HT1080 (cell line): ENCODE measurements at regions not wholly inside any gene's neighbourhood (a gene's known extent, or its start where the extent isn't known, plus 50 kb on each side); places are given as distances from the start of the nearest gene placed in this dataset.

ENCODE experiments used
- DNase-seq: peaks from one replicate; pipeline ENCODE4 v3.0.0-alpha.2; 2015; ENCODE audit warnings: low read depth

DNA sequence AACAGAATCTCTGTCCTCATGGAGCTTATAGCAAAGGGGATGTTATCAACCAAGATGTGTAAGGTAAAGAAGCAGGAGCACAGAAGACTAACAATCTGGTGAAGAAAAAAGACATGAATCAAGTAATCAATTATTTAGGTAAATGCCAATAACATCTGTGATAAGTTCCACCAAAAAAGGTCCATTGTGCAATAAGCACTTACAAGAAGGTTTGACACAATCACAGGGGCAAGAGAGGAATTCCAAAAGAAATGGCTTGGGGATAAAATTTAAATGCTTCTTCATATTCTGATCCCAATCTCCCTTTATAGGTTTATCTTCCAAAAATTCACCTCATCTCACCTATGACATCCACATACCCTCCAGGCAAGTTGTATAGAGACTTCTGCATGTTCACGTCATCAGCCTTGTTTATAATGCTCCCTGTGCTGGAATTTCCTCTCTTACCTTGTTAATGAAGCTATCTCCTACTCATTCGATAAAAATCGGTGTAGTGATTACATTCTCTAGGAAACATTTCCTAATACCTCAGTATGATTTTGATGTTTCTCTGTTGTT is 53.6 kb upstream of the DPT start:
- no peak for DNase-seq

DNA sequence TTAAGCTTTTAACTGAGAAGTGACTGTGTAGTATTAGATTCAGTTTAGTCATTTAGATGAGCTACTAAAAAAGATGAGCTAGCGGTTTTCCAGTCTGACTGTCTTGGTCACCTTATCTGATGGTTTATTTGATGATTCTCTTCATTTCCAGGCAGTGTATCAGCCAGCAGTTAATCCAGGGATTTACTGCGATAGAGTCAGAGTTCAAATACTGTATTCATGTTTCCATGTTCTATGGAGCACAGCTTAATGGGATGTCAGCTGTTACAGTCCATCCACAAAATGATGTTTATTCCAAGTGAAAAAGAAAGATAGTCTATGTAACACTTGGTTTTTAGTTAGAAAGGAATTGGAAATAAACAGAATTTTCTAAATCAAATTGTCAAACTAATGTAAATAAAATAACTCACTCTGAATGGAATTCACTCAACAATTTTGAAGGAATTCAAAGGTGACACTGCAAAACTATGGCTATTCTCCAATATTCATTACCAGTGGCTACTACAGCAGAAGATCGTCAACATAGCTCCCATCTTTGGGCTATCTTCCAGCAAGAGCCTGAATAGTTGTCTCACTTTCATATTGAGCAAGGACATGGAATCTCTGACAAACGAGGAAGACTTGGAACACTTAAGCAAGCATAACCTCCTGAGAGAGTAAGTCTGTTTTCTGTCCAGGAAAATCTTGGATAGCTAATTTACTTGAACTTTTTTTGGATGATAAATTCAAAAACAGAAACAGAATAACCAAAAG is 54.6 kb upstream of the DPT start:
- no peak for DNase-seq

DNA sequence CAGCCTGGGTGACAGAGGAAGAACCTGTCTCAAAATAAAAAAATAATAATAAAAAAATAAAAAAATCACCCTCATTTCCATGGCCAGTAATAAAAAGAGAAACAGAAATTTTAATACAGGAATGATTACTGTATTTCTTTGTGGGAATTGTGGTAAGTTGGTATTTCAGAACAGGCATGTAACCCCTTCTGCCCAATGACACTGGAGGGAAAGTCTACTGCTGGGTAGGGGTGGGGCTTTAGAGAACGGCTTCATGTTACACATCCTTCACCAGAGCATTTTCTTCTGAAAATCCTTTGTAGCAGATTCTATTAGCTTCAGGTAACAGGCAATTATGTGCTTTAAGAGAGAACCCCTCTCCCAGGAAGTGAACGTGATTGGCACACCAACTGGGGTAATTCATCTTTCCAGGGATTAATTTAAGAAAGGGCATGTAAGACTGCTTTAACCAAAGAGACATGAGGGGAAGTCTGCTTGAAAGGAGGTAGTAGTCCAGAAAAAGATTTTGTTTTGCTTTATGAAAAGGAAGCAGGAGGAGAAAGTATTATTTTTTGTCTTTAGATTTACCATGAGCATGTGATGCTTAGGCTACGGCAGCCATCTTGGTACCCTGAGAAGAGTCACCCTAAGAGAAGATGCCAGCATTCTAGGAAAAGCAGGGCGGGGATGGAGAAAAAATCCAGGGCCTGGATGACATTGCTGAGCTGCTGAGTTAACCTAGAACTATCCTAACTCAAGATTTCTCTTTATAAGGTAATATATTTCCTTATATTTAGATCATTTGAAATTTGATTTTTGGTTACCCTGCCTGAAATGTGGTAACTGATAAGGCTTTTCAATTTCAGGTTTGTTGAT is 57.7 kb upstream of the DPT start:
- DNase-seq, result peak; percentile 17

DNA sequence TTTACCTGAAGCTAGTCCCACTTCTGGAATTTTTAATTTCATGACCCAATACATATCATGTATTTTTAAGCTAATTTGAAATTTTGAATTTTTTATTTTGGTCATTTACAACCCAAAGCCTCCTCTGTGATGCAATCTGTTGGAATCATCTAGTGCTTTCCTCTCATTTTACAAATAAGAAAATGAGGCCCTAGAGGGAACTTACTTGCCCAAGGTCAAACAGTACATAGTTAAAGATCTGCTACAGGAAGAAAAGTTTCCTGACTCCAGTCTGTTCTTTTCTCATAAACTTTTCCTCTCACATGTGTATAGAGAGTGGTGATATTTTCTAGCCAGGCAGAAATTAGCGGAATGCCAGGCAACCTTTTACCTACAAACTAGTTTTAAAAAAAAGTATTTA is 59.3 kb upstream of the DPT start:
- DNase-seq, result no peak

DNA sequence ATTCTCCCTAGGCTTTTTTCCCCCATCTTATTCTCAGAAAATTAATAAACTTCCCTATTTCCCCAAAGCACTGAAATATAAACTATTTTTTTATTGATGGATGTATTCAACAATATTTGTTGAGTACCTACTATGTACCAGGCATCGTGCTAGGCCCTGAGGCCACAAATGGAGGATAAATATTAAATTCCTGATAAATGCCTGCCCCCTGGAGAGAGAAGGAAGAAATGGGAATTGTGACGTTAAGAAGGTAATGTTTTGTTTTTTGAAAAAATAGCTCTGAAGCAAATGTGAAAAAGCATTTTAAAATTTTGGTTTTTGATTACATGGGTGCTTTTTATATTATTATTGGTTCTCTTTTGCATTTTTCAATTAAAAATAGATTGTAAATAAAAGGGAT is 60.5 kb upstream of the DPT start:
- DNase-seq, result no peak

DNA sequence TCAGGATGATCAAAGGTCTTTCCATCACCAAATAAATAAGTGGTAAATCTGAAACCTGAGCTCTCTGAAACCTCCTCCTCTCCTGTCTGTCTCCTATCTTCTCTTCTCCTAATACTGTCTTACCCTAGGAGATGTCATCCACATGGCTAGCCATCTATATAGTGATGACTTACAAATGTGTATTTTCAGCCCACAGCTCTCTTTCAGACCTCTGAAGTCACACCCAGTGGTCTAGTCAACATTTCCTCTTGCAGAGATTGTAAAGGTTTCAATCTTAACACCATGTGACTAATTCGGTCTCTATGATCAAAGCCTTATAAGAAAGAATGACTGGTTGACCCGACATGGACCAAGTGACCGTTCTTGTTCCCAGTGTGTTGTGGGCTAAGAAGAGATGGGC is 63.1 kb upstream of the DPT start:
- no peak for DNase-seq

DNA sequence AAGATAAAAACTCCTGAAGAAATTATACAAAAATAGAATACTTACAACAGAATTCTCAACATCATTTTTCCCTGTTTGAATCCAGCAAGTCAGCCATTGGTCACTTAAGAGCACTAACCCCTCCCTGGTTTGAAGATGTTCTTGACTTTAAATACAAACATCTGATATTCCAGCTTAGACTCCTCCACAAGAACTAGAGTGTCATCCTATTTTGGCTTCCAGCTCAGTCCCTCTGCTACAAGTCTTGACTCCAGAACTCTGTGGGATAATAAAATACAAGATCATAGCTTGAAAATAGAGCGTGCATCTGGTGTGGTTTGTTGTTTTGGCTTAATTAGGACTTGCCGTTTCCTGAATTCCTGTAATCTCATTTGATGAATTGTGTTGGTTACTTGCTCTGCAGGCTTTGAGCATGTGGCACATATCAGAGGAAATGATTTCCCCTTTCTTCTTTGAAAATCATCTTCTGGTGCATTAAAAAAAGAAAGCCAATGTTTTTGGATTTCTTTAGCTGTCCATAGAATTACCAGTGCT is 63.7 kb upstream of the DPT start:
- no peak for DNase-seq

DNA sequence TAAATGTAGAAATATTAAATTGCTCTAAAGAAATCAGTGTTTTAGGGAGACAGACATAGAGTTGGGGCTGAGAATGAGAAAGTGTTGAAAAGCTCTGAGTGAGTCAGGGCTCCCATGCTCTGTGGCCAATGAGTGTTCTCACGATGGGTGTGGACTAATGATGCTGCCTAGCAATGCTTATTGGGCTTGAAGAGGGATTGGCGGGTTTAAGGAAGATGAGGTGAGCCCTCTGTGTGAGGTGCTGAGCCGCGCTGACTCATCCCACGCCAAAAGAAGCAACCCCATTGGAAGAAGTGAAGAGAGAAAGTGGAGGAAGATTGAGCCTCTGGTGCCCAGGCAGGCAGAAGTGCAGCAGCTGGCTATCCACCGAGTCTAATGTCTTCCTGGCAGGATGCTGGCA is 65.1 kb upstream of the DPT start:
- DNase-seq, result peak; percentile 82

DNA sequence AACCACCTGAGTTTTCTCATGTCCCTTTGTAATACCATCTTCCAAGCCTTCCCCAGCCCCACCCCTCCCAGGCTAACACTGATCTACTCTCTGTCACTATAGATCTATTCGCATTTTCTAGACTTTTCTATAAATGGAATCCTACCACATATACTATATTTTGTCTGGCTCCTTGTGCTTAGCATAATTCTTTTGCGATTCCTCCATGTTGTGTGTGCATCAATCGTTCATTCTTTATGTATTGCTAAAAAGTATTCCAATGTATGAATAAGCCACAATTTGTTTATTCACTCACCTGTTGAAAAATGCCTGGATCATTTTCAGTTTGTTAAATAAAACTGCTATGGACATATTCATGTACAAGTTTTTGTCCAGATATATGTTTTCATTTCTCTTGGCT is 66.7 kb upstream of the DPT start:
- DNase-seq, result no peak

DNA sequence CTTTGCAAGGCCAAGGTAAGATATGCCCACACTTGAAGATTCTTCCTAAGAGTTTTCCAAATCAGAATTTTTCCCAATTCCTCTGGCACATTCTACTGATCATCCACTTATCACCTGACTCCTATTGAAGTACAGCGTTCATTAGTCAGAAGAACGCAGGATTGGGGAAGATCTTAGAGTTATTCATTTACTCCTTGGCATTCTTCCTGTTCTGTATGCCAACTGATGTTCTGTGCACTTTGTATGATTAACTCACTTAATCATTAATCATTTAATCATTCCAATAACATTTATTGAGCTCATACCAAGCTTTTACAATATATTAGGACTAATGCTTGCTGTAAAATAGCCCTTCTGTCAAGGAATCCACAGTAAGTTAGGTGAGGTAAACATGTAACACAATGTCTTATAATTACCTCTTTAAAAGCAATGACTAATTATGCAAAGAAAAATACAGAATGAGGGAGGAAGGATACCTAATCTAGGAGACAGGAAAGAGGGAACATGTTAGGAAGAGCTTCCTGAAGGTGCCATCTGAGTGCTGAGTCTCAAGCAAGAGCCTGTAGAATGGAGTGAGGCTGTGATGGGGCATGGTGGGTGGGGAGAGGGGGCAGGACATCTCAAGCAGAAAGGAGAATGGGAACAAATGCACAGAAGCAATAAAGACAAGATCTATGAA is 71.1 kb upstream of the DPT start:
- DNase-seq, result no peak

DNA sequence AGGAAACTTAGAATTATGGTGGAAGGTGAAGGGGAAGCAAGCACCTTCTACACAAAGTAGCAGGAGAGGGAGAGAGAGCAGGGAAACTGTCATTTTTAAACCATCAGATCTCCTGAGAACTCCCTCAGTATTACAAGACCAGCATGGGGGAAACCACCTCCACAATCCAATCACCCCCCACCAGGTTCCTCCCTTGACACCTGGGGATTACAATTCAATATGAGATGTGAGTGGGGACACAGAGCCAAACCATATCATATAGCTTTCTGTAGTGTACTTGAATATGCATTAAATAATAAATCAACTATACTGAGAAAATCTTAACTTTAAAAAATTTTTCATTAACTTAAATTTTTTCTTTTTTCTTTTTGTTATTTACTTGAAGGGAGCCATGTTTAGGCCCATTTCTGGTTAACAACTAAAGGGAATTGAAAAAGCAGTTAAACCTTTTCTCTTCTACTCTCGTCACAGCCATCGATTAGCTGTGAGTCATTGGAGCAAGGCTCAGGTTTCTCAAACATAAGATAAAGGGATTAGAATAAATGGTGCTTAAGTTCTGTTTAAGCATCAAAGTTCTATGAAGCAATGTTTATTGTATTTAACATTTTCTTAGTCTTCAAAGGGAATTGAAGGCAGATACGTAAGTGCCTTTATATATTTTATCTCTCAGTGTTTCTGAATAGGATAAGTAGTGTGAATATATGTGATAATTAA is 72.2 kb upstream of the DPT start:
- no peak for DNase-seq

DNA sequence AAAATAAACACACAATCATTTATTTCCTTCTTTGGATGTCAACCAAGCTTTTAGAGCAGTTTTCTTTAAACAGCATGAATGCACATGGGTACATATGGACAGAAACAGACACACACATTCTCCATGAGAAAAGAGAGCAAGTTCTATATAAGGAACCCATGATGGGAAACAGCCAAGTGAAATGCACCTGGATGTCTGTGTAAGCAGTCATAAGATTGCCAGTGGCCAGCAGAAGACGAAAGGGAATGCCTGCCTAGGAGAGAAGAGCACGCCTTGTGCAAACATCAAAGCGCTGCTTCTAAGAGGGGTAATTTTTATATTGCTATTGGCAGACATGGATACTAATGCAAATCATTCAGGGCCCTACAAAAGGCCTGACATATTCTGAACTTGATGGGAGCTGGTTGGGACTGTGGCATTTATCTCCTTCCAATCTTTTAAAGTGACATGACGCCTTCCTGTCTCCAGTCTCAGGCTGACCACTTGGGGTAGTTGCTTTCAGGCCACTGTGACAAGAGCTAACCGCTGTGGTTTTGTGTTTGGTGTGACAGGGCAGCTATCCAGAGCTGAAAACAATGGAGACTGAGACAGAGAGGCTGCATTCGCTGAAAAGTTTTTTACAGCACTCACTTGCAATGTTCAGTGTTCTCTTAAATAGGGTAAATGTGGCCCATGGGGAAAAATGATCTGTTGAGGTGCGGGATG is 75.0 kb upstream of the DPT start:
- no peak for DNase-seq

DNA sequence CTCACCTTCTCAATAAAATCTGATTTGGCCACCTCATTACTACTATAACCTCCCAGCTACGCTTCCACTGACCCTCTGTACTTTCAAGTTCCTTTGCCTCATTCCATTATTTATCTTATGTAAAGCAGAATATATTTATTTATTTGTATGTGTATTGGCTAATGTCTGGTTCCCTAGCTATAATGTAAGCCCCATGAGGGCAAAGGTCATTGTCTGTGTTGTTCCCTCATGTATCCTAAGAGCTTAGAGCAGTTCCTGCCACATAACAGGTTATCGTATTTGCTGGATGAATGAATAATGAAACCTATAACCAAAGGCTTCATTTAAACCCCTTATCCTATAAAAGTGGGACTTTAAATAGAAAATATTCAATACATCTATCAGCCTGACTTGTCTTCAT is 77.9 kb upstream of the DPT start:
- DNase-seq, result no peak

DNA sequence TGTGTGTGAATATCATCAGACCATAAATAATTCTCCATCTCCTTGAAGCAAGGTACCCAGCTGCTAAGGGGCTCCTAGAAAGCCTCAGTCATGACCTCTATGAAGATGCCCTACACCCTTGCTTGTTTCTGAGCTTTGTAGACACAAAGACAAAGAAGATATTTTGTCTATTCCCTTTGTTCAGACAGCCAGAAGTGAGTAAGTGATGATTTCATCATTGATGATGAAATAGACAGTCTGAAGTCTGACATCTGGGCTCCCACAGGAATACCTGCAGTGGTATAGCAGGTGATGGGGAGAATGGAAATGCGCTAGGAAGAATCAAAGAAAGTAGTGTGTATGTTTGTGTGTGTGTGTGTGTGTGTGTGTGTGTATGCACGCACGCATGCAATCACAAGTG is 82.2 kb upstream of the DPT start:
- peak; percentile 32 for DNase-seq

DNA sequence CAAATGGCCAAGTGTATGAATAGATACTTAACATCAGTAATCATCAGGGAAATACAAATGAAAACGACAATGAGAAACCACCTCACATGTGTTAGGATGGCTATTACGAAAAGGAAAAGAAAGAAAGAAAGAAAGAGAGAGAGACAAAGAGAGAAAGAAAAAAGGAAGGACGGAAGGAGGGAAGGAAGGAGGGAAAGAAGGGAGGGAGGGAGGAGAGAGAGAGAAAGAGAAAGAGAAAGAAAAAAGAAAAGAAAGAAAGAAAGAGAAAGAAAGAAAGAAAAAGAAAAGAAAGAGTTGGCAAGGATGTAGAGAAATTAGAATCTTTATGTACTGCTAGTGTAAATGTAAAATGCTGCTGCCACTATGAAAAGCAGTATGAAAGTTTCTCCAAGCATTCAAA is 90.7 kb upstream of the DPT start:
- DNase-seq, result no peak

DNA sequence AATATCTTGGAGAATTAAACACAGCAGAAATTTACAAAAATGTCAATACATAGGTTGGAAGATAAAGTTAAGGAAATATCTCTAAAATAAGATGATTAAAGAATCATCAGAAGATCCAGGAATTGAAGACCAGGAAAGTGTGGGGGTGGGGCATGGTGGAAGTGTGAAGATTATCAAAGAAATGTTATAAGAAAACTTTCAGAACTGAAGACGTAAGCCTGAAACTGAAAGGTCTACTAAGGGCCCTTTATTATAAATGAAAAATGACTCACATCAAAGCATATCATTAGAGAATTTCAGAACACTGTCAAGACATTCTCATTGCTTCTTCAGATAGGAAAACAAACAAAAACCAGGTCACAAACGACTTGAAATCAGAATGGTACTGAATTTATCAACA is 92.4 kb upstream of the DPT start:
- no peak for DNase-seq

DNA sequence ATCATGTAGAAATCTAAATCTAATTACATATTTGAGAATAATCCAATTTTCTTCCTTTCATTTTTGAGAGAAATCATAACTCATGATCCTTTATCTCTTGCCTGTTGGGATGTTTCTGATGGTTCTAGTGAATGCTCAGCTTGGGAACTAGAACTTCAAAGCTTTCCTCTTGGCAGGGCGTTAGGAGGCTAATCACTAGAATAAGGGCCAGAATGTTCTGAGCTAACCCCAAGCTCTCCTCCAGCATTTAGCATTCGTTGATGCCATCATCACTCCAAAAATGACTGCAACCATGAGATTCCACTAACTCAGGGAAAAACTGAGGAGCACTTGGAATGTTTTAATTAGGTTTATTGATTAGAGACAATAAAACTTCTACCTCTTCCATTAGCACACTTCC is 93.9 kb upstream of the DPT start:
- no peak for DNase-seq

DNA sequence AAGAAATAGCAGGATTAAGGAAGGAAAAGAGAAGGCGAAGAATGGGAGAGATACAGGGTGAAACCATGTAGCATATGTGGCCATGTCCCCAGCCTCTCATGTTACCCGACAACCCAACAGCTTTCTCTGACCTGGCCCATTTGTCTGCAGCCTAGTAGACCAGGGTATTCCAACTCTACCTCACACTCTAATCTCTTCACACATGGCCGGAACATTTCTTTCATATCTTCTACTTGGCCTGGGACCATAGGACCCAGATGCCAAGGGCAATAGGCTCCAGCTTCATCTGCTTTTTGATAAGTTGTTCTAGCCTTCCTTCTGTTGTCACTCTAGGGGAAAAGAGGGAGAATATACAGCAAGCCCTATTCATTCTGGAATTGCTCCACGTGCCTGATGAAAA is 95.0 kb upstream of the DPT start:
- no peak for DNase-seq

DNA sequence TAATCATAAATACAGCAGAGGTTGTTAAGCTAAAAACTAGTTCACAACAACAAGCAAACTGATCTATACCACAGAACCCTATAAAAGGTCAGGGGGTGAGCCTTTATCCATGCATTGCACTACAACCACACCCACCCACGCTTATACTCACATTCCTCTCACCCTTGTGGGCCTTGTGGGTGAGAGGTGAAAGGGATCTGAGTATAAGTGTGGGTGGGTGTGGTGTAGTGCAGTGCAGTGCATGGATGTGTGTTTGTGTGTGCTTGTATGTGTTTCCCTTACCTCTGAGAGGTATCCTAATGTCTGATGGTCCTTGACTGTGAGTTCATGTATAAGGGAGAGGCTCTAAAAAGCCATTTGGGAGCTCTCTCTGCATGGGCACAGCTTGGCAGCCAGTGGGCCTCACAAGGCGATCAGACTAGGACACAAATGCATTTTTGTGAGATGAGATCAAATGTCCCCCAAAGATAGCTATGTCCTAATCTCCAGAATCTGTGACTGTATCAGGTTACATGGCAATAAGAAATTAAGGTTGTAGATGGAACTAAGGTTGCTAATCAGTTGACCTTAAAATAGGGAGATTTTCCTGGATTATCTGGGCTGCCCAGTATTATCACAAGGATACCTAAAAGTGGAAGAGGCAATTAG is 95.5 kb upstream of the DPT start:
- DNase-seq, result no peak

DNA sequence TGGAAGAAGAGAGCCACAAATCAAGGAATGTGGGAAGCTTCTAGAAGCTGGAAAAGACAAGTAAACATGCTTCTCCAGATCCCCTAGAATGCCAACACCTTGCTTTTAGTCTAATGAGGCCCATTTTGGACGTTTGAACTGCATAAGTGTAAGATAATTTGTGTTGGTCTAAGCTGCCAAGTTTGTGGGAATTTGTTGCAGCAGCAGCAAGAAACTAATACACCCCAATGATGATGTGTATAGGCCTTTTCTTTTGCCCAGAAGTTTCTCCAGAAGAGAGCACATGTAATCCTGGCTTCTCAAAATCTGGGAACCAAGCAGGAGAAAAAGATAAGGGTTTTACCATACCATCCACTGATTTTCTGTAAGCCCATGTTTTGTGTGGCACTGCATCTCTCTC is 96.1 kb upstream of the DPT start:
- DNase-seq, result no peak
